ENCODE measurements at regions not wholly inside any gene's neighbourhood (a gene's known extent, or its start where the extent isn't known, plus 50 kb on each side); places are given as distances from the start of the nearest gene placed in this dataset.

- TF ChIP-seq CTCF (conservative IDR thresholded peaks at IDR 0.05) (no peak), ZFX (IDR thresholded peaks at IDR 0.05) (no peak)
Measured at GRCh38 chr21:38599381-38599975, 101.2 kb upstream of the ERG start.
